MV-4-11 (cell line): ENCODE measurements at regions not wholly inside any gene's neighbourhood (a gene's known extent, or its start where the extent isn't known, plus 50 kb on each side); places are given as distances from the start of the nearest gene placed in this dataset.

Source experiments
- DNase-seq: peaks from one replicate; lab custom pipeline; 2025; lab: John Stamatoyannopoulos, UW

GRCh38 chr2:117644403-117644802 lies 170.1 kb upstream of the DDX18 start:
- no peak for DNase-seq

- DNase-seq = no peak
Measured at GRCh38 chr2:117645458-117645857, 169.0 kb upstream of the DDX18 start.

GRCh38 chr2:117646099-117646498 lies 168.4 kb upstream of the DDX18 start:
- DNase-seq = no peak

GRCh38 chr2:117646872-117647271 lies 167.6 kb upstream of the DDX18 start:
- DNase-seq = no peak

- DNase-seq = no peak
Measured at GRCh38 chr2:117656546-117656945, 157.9 kb upstream of the DDX18 start.

DNA sequence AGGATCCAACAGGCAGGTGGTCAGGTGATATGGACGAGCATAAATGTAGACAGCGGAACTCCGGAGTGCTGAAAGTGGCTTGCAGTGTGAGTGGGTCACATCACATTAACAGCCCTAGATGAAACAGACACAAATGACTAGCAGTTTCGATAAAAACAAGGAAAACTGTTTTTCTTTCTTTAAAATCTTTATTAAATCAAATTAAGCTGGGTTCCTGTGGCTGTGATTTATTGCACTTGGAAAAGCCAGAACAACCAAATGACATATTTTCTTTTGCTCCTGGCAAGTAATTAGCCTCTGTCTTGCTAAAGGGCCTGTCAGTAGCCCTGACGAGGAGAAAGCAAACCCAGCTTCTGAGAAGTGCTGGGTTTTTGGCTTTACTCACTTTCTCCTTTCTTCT lies 152.9 kb upstream of the DDX18 start:
- DNase-seq = no peak

DNA sequence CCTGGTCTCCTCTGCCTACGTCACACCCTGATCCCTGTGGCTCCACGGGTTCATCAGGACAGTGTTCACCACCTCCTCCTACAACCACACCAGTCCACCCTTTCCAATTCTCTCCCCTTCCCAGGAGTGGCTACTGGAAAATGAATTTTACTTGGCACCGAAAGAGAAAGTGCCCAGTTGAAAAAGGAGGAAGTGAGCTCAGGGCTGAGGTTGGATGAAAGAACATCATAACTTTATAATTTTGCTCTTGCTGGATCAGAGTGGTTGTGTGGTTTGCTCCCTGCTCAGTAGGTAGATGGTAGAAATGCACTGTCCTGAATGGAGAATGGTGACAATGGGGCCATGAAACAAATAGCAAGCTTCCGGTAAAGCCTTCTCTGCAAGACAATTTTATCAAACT lies 140.3 kb upstream of the DDX18 start:
- DNase-seq = peak; percentile 31

- no peak for DNase-seq
Measured at GRCh38 chr2:117679952-117680351, 134.5 kb upstream of the DDX18 start.

- no peak for DNase-seq
Measured at GRCh38 chr2:117684919-117685318, 129.6 kb upstream of the DDX18 start.

DNA sequence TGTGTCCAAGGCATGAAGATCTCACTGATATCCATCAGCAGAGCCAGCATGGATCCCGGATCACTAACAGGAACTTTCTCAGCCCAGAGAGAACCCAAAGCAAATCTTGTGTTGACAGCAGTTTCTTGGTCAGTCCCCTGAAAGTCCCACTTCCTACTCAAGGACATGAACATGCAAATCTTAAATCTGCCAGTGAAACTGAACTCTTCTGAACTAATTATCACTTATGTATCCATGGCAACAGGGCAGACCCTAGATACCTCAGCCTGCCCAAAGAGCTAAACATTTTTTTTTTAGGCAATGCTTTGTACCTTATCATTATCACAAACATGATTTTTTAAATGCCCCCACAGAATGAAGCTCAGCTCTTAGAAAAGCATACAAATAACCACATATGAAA lies 127.8 kb upstream of the DDX18 start:
- DNase-seq = no peak

- no peak for DNase-seq
Measured at GRCh38 chr2:117691595-117691994, 122.9 kb upstream of the DDX18 start.

GRCh38 chr2:117692001-117692763 lies 122.3 kb upstream of the DDX18 start:
- DNase-seq = no peak

DNA sequence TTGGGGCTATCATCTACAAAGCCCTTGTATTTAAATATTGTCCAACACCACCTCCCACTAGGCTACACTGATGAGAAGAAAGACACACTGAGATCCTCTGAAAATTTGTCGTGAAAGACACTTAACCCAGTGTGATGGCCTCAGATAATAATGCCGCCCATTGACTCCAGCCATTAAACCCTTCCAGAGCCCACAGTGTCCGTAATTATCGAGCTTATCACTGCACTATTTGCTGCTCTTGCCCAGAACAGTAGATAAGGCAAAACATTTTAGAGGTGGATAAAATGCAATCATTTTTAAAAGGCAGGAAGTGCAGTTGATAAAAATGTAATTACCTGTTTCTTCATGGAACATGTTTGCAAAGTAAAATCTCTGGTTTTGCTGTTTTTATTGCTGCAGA lies 121.3 kb upstream of the DDX18 start:
- DNase-seq = no peak

- no peak for DNase-seq
Measured at GRCh38 chr2:117693651-117694050, 120.8 kb upstream of the DDX18 start.

DNA sequence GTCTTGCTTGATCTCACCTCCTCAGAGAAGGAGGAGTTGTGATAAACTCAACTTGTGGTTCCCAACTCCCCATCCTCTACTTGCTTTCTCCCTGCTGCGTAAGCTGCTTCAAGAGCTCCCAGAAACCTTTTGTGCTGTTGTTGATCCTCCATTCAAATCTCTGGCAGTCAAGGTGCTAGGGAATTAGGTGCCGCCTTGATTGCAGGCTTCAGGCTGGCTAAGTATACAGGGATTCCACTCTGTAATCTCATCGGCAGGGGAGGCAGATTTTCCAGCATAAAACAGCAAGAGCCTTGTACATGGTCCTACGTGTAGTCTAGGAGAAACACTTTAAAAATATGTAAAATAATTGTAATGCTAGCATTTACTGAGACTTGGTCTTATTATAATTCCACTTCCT lies 116.2 kb upstream of the DDX18 start:
- DNase-seq = no peak

GRCh38 chr2:117698819-117699218 lies 115.7 kb upstream of the DDX18 start:
- no peak for DNase-seq

DNA sequence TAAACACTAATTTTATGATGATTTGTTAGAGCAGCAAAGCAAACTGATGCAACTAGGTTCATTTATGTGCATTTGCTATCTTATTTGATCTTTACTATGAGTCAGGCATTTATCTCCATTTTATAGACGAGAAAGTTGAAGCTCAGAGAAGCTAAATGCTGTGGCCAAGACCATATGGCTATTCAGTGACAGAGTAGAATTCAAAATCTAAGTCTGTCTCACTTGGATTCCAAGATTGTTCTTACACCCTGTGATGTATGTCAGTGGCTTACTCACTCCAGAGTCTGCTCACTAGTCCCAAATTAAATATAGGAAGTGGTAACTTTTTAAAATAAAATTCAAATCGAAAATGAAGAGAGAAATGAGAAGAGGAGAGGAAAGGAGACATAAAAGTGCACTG lies 114.0 kb upstream of the DDX18 start:
- no peak for DNase-seq

- no peak for DNase-seq
Measured at GRCh38 chr2:117701365-117701764, 113.1 kb upstream of the DDX18 start.

- DNase-seq = no peak
Measured at GRCh38 chr2:117702098-117702497, 112.4 kb upstream of the DDX18 start.

DNA sequence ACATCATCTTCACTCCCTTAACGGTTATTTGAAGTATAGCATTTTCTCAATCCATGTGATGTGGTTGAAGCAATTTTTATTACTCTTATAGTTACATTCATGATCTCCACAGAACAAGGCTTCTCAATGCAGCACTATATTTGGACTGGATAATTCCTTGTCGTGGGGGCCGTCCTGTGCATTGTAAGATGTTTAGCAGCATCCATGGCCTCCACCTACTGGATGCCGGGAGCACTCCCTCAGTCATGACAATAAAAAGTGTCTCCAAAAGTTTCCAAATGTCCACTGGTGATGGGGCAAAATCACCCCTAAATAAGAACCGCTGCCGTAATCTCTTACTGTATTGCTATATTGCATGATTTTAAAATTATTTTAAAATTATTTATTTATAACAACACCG lies 110.6 kb upstream of the DDX18 start:
- DNase-seq = no peak

- DNase-seq = no peak
Measured at GRCh38 chr2:117704818-117705217, 109.7 kb upstream of the DDX18 start.

- DNase-seq = no peak
Measured at GRCh38 chr2:117707874-117708273, 106.6 kb upstream of the DDX18 start.

- DNase-seq = no peak
Measured at GRCh38 chr2:117712684-117713083, 101.8 kb upstream of the DDX18 start.

DNA sequence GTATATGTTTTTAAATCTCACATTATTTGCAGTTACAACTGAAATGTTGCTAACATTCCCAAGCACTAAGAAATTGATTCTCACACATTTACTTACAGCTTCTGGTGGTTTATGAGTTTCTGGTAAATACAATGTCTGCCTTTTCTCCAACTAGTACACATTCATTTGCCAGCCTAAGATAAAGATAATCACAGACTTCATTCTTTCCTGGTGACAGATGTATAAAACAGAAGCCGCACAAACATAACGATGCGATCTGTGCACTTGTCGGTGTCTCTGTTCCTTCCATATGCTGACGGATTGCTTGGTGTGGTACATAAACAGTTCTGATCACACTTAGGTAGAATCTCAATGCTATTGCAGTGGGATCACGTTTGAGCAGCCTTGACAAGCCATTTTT lies 100.4 kb upstream of the DDX18 start:
- DNase-seq = no peak
